ENCODE measurements at regions not wholly inside any gene's neighbourhood (a gene's known extent, or its start where the extent isn't known, plus 50 kb on each side); places are given as distances from the start of the nearest gene placed in this dataset.

DNA sequence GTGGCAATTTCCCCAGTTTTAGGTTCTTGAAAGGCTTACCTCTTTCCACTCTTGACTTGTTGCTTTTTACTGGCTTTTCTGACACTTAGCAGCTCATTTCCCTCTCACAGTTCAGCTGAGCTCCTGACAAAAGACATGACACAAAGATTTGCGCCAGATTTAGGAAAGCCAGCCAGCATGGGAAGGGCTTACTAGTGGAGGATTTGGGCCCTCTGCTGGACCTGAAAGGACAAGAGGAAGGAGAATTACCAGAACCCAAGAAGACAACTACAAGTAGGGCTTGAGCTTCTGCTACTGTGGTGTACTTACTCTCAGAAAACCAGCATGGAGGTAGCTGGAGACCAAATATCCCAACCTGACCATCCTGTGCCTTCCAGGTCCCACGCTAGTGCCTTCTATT, 784.5 kb downstream of the BRINP3 start:
- WGBS, 2 donors, result 70 to 79% methylated on average over 2 of the region's 2 CpGs
- intact Hi-C loops (cut with DNase I), result no loop called here

GRCh38 chr1:189696297-189696696, 781.4 kb downstream of the BRINP3 start:
- intact Hi-C loops (cut with DNase I), result no loop called here
- no peak for DNase-seq
- no peak overlapping the region for H3K27ac ChIP-seq
- TF ChIP-seq, protein P1, sequence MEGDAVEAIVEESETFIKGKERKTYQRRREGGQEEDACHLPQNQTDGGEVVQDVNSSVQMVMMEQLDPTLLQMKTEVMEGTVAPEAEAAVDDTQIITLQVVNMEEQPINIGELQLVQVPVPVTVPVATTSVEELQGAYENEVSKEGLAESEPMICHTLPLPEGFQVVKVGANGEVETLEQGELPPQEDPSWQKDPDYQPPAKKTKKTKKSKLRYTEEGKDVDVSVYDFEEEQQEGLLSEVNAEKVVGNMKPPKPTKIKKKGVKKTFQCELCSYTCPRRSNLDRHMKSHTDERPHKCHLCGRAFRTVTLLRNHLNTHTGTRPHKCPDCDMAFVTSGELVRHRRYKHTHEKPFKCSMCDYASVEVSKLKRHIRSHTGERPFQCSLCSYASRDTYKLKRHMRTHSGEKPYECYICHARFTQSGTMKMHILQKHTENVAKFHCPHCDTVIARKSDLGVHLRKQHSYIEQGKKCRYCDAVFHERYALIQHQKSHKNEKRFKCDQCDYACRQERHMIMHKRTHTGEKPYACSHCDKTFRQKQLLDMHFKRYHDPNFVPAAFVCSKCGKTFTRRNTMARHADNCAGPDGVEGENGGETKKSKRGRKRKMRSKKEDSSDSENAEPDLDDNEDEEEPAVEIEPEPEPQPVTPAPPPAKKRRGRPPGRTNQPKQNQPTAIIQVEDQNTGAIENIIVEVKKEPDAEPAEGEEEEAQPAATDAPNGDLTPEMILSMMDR (IDR thresholded peaks at IDR 0.05), result no peak
- TF ChIP-seq POLR2A (IDR thresholded peaks at IDR 0.05), result no peak
- 96 to 97% methylated on average over 19 of the region's 19 CpGs for WGBS, 2 donors
- H3K4me1 ChIP-seq, result no peaks in the 10 kb centered on the region
- no peaks in the 10 kb centered on the region for H3K9me3 ChIP-seq
- no peak overlapping the region for H3K4me3 ChIP-seq (replicated peaks in 1 of 3)
- H3K27me3 ChIP-seq, result no peaks in the 10 kb centered on the region
- no peaks in the 10 kb centered on the region for H3K36me3 ChIP-seq

More for the DNA sequence above, 784.5 kb downstream of the BRINP3 start:
- Histone ChIP-seq H3K4me1 (no peaks in the 10 kb centered on the region), H3K4me3 (replicated peaks in 1 of 3) (no peak overlapping the region), H3K27me3 (no peaks in the 10 kb centered on the region), H3K27ac (no peak overlapping the region), H3K9me3 (no peaks in the 10 kb centered on the region), H3K36me3 (no peaks in the 10 kb centered on the region)
- DNase-seq, result no peak
- TF ChIP-seq, protein P1 (IDR thresholded peaks at IDR 0.05), result no peak
- TF ChIP-seq POLR2A (IDR thresholded peaks at IDR 0.05), result no peak

DNA sequence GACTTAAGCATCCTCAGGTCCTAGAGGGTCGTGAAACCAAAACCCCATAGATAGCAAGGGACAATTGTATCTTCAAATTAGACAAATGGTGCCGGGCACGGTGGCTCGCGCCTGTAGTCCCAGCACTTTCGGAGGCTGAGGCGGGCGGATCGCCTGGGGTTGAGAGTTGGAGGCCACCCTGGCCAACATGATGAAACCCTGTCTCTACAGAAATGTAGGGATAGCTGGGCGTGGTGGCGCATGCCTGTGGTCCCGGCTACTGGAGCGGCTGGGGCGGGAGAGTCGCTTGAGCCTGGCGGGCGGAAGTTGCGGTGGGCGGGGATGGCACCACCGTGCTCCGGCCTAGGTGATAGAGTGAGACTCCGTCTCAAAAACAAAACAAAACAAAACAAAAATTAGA, 780.6 kb downstream of the BRINP3 start:
- TF ChIP-seq, protein P1 (IDR thresholded peaks at IDR 0.05), result no peak
- TF ChIP-seq POLR2A (IDR thresholded peaks at IDR 0.05), result no peak
- WGBS, 2 donors, result 97% methylated on average over 21 to 22 of the region's 22 CpGs
- Histone ChIP-seq H3K9me3 (no peaks in the 10 kb centered on the region), H3K36me3 (no peaks in the 10 kb centered on the region), H3K27ac (no peak overlapping the region), H3K4me3 (replicated peaks in 1 of 3) (no peak overlapping the region), H3K27me3 (no peaks in the 10 kb centered on the region), H3K4me1 (no peaks in the 10 kb centered on the region)
- DNase-seq, result no peak
- intact Hi-C loops (cut with DNase I), result no loop called here

DNA sequence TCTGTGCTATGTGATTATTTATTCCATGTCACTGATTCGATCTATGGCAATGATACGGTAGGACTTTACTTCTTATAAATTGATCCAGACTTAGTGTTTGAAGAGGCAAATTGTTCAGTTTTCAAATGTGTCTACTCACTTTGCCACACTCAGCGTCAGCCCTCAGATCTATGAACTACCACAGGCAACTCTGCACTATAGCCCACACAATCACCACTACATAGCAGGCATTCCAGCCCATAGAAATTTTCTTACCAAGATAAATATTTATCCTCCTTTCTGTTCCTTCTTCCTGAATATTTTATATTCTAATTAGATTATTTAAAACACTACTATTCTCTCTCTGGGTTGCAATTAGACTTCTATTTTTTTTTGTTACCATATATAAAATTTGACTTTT, 776.1 kb downstream of the BRINP3 start:
- Histone ChIP-seq H3K27ac (no peak overlapping the region), H3K4me1 (no peaks in the 10 kb centered on the region), H3K36me3 (no peaks in the 10 kb centered on the region), H3K4me3 (replicated peaks in 1 of 3) (no peak overlapping the region), H3K27me3 (no peaks in the 10 kb centered on the region), H3K9me3 (no peaks in the 10 kb centered on the region)
- 92% methylated on average over 3 of the region's 3 CpGs for WGBS, 2 donors
- no peak for DNase-seq
- TF ChIP-seq, protein P1 (IDR thresholded peaks at IDR 0.05), result no peak
- no peak for TF ChIP-seq POLR2A (IDR thresholded peaks at IDR 0.05)
- intact Hi-C loops (cut with DNase I), result no loop called here

DNA sequence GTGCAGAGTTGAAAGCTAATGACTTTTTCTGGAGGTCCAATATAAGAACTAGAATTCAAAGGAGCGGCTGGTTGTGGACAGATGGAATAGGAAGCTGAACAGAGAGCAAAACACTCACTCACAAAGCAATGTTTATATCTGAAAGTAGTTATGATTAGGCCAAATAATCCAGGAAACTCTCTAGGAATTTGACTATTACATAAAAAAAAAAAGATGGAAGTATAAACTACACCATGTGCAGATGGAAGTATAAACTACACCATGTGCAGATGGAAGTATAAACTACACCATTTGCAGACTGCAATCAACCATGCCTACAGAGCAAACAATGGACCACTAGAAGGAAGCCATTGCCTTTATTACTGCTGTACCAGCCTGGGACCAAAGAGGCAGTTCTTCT, 771.1 kb downstream of the BRINP3 start:
- Histone ChIP-seq H3K4me1 (no peaks in the 10 kb centered on the region), H3K4me3 (replicated peaks in 1 of 3) (no peak overlapping the region), H3K36me3 (no peaks in the 10 kb centered on the region), H3K27ac (no peak overlapping the region), H3K27me3 (no peaks in the 10 kb centered on the region), H3K9me3 (no peaks in the 10 kb centered on the region)
- no peak for TF ChIP-seq POLR2A (IDR thresholded peaks at IDR 0.05)
- TF ChIP-seq, protein P1 (IDR thresholded peaks at IDR 0.05), result no peak
- 88 to 92% methylated on average over 1 of the region's 1 CpG for WGBS, 2 donors
- intact Hi-C loops (cut with DNase I), result no loop called here
- no peak for DNase-seq
